H1 (cell line): ENCODE measurements at regions not wholly inside any gene's neighbourhood (a gene's known extent, or its start where the extent isn't known, plus 50 kb on each side); places are given as distances from the start of the nearest gene placed in this dataset.

ENCODE experiments used
- CBX5 ChIP-seq: fragments of 300-800, 300-1000 bp; sonication (generic); IDR thresholded peaks from 2 replicates; pipeline ENCODE4 v1.7.1; 2016; ENCODE audit warnings: antibody characterized with exemption, low read length, low read depth
- CTCF ChIP-seq, 3 experiments: IDR thresholded peaks; 1 replicate in 2 of 3; 2 replicates in 1 of 3; pipeline versions ENCODE4 v1.5.1 to v1.6.1; 2011; ENCODE audit warnings: low read length in 3 of 3, mild to moderate bottlenecking in 3 of 3, inconsistent platforms in 2 of 3, low read depth in 1 of 3, moderate library complexity in 1 of 3; ENCODE audit not compliant: insufficient read depth in 1 of 3; ENCODE audit errors: control extremely low read depth in 1 of 3
- EZH2 ChIP-seq: fragments of 200-600 bp; sonication (generic); IDR thresholded peaks from 2 replicates; pipeline ENCODE4 v1.7.1; 2012; ENCODE audit warnings: low read depth, mild to moderate bottlenecking, moderate library complexity, low read length, inconsistent platforms; ENCODE audit not compliant: severe bottlenecking
- GABPA ChIP-seq: IDR thresholded peaks from 2 replicates; pipeline ENCODE4 v1.6.1; 2011; ENCODE audit warnings: mild to moderate bottlenecking, low read length, moderate library complexity, borderline replicate concordance; ENCODE audit not compliant: insufficient read depth
- JUND ChIP-seq: IDR thresholded peaks from 2 replicates; pipeline ENCODE4 v1.6.1; 2011; ENCODE audit warnings: mild to moderate bottlenecking, improper control_type of control experiment, low read length
- MAFK ChIP-seq: IDR thresholded peaks from 2 replicates; pipeline ENCODE4 v1.6.1; 2012; ENCODE audit warnings: low read depth, mild to moderate bottlenecking, improper control_type of control experiment, low read length
- POLR2A ChIP-seq, 2 experiments: IDR thresholded peaks; 1 replicate in 1 of 2; 2 replicates in 1 of 2; pipeline ENCODE4 v1.6.1; 2011; ENCODE audit warnings: low read depth in 2 of 2, low read length in 2 of 2, mild to moderate bottlenecking in 2 of 2; ENCODE audit errors: control extremely low read depth in 1 of 2
- POLR2AphosphoS5 ChIP-seq: IDR thresholded peaks from 2 replicates; pipeline ENCODE4 v1.6.1; 2011; ENCODE audit warnings: low read depth, low read length
- SP1 ChIP-seq: IDR thresholded peaks from 2 replicates; pipeline ENCODE4 v1.6.1; 2011; ENCODE audit warnings: low read depth, low read length
- TCF12 ChIP-seq: IDR thresholded peaks from 2 replicates; pipeline ENCODE4 v1.6.1; 2011; ENCODE audit warnings: low read depth, mild to moderate bottlenecking, low read length
- TF ChIP-seq, protein P1 (sequence below): IDR thresholded peaks from 2 replicates; pipeline ENCODE4 v1.6.1; 2011; ENCODE audit warnings: low read length, improper control_type of control experiment

DNA sequence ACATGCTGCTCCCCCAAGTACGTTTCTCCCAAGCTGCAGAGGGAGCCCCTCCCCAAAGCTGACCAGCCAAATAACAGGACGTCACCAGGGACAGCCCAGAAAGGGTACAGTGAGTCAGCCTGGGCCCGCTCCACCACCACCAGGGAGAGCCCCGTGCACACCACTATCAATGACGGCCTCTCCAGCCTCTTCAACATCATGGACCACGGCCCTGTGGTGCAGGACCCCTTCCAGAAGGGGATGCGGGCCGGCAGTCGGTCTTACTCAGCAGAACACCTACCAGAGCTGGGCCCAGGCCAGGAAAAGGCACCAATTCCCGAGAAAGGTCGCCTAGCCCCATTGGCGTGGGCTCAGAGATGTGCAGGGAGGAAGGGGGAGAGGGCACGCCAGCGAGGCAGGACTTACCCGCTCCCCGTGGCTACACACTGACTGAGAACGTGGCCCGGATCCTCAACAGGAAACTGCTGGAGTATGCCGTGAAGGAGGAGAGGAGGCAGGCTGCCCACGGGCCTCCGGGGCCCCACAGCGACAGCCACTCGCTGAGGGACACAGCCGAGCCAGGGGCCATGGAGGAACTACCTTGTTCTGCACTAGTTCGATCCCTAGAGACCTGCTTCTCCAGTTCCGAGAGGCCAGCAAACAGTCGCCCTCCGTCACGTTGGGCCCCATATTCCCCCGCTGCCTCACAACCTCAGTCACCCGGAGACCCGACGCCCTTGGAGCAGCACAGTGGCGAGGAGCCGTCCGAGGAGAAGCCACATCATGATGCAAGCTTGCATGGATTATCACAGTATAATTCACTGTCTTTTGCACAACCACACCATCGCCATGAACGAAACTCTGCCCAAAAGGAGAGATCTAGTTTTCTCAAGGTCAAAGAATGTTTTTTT is 815.9 kb upstream of the KLHL1 start:
- TF ChIP-seq POLR2A (IDR thresholded peaks at IDR 0.05; ENCODE audit: control extremely low read depth in 1 of 2, low read depth in 2 of 2, low read length in 2 of 2) (no peak), JUND (no peak), CBX5 (no peak), TCF12 (no peak), CTCF (IDR thresholded peaks at IDR 0.05; ENCODE audit: control extremely low read depth in 1 of 3, insufficient read depth in 1 of 3, low read depth in 1 of 3, low read length in 3 of 3) (no peak), SP1 (no peak), EZH2 (no peak), GABPA (no peak), POLR2AphosphoS5 (no peak), MAFK (no peak)
- TF ChIP-seq, protein P1, sequence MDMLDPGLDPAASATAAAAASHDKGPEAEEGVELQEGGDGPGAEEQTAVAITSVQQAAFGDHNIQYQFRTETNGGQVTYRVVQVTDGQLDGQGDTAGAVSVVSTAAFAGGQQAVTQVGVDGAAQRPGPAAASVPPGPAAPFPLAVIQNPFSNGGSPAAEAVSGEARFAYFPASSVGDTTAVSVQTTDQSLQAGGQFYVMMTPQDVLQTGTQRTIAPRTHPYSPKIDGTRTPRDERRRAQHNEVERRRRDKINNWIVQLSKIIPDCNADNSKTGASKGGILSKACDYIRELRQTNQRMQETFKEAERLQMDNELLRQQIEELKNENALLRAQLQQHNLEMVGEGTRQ: no peak
